ENCODE measurements at regions not wholly inside any gene's neighbourhood (a gene's known extent, or its start where the extent isn't known, plus 50 kb on each side); places are given as distances from the start of the nearest gene placed in this dataset.
"Not testable (repeated sequence)": the region's sequence is repeated elsewhere in the genome, so short reads cannot be mapped to it uniquely, and the experiment has no call there.

- DNase-seq (ENCODE audit: low spot score) = no peak
Measured at GRCh38 chr2:107553539-107553938, 273.2 kb upstream of the RGPD4 start.

- no peak for DNase-seq (ENCODE audit: low spot score)
Measured at GRCh38 chr2:107556038-107556627, 270.6 kb upstream of the RGPD4 start.

DNA sequence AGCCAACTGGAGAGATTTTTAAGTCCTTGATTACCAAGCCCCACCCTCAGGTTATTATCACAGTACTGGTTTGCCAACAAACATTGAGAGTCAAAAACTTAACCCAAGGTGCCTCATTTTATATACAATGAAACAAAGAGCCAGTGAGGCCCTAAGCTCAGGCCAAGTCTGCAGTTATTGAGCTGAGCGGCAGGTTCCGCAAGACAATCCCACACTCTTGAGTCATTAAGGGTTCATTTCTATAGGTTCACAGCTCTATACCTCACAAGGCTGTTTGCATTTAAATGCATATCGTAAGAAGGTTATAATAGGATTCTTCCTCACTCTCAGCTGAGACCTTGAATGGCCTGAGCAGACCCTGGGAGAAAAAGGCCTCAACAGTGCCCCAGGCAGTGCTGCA is 268.4 kb upstream of the RGPD4 start:
- no peak for DNase-seq (ENCODE audit: low spot score)

GRCh38 chr2:107569496-107569895 is 257.2 kb upstream of the RGPD4 start:
- no peak for DNase-seq (ENCODE audit: low spot score)

DNA sequence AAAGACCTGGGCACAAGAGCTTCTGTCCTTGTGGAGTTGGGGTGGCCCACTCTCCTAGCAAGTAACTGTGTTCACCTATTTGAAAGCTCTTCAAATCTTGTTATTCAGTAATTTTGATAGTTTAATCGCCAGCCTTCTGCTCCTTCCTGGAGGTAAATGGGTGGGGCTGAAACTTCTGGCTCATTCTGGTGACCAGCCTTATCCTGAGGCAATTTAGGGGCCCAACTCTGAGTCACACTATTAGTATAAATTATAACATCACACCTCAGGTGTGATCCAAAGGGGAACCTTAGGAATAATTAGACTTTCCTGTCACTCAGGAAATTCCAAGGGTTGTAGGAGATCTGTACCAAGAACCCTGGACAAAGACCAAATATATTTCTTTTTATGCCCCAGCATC is 255.8 kb upstream of the RGPD4 start:
- no peak for DNase-seq (ENCODE audit: low spot score)

GRCh38 chr2:107572890-107573289 is 253.8 kb upstream of the RGPD4 start:
- not testable (repeated sequence) for DNase-seq (ENCODE audit: low spot score)

GRCh38 chr2:107576991-107577390 is 249.7 kb upstream of the RGPD4 start:
- DNase-seq (ENCODE audit: low spot score) = no peak

DNA sequence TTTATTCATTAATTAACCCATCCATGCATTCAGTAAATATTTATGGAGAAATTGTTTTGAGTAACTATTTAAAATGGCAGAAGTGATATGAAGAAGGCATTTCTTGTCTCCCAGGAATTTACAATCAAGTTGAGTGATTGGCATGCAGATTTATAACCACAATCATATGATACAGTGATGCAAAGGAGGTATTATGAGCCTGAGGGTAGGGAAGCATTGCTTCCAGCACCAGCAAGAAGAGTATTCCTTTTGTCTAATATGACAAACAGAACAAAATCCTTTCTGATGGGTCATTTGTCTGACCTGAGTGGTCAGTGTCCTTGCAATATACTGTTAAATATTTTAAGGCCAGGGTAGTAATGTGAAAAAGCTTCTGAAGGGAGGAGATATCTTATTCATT is 244.2 kb upstream of the RGPD4 start:
- DNase-seq (ENCODE audit: low spot score) = no peak

DNA sequence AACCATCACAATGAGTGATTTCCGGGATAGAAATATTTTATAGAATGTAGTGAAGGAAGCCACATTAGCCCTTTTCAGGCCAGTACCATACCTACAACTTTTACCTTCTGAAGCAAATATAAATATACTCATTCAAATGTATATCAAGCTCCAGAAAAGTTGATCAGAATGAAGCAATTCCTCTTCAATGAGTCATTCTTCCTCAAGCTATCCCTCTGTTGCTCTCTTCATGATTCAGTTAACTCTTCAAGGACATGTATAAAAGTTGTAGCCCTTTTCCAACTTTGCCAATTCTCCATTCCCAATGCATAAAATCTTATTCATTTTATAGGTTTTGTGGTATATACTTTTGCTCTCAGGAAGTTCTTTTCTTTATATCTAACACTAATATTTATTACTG is 242.1 kb upstream of the RGPD4 start:
- DNase-seq (ENCODE audit: low spot score) = no peak

GRCh38 chr2:107585851-107586250 is 240.8 kb upstream of the RGPD4 start:
- no peak for DNase-seq (ENCODE audit: low spot score)

DNA sequence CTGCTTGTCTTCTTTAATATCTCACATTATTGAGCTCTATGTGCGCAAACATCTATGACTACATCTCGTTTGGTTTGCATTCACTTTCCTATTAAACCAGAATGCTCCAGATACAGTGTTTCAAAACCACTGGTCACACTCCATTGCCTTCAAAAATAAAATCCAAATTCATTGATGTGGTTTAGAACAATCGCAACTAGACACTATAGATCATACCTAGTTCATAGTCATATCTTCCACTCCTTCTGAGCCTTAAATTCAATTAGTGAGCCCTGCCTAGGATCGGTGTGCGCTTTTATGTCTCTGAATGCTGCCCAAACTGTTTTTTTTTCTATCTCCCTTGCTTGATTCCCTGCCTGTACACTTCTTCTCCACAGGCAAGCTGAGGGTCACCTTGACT is 238.5 kb upstream of the RGPD4 start:
- DNase-seq (ENCODE audit: low spot score) = no peak

GRCh38 chr2:107589079-107589491 is 237.6 kb upstream of the RGPD4 start:
- no peak for DNase-seq (ENCODE audit: low spot score)

DNA sequence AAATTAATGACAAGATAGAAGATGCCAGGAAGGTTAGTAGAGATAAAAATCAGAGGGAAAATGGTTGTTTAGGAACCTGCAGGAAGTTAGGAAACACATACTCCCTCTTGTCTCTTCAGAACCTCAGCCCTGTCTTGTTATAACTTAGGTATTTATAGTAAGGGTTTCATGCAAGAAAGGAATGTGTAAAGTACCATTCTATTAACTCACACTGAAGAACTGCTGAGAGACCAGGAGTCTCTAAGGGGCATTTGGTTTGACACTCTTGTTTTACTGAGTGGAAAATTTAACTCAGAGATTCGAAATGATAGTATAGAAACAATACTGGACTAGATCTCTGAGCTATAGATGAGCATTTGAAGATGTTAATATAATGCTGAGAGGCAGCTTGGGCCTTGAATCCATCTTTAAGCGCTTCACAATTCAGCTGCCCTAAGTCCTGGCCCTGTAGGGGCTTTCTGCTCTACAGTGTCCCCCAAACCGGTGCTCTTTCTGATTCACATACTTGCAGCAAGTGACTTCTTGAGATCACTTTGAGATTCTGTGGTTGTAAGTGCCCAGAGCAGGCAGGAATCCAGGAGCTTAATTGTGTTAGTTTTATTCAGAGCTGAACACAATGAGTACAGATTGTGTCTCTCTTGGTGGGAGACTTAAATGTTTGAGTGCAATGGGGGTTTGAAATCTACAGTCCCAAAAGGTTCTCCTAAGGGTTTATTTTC is 235.0 kb upstream of the RGPD4 start:
- DNase-seq (ENCODE audit: low spot score) = no peak

DNA sequence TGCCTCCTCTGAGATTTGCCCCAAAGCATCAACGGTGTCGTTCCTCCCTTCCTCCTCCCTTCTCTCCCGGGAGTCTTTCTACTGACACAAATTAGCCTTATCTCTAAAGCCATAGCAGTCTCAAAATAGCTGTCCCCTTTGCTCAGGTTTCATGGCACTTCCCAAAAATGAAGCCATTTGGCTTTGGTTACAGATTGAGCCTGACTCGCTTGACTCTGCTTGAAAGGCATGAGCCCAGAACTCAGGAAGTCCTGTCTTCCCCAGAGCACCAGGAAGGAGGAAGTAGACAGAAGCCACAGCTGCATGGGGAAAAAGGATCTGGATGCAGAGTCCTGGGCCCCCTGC is 234.4 kb upstream of the RGPD4 start:
- no peak for DNase-seq (ENCODE audit: low spot score)

- no peak for DNase-seq (ENCODE audit: low spot score)
Measured at GRCh38 chr2:107595285-107595684, 231.4 kb upstream of the RGPD4 start.

- DNase-seq (ENCODE audit: low spot score) = peak; percentile 84
Measured at GRCh38 chr2:107595749-107596148, 230.9 kb upstream of the RGPD4 start.

DNA sequence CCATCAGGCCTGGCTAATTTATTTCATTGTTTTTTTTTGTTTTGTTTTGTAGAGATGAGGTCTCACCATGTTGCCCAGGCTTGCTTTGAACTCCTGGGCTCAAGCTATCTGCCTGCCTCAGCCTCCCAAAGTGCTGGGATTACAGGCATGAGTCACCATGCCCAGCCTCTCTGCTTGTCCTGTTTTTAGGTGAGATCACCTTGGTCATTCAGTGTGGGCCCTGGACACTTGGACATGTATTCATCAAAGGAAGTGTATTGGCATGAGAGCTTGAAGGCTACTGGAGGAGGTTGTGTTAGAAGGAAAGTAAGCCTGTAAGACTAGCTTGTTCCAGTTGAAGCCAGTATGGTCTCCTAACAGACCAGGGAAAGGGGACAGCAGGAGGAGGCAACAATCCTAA is 229.2 kb upstream of the RGPD4 start:
- no peak for DNase-seq (ENCODE audit: low spot score)

- peak; percentile 5 for DNase-seq (ENCODE audit: low spot score)
Measured at GRCh38 chr2:107602801-107603200, 223.9 kb upstream of the RGPD4 start.

DNA sequence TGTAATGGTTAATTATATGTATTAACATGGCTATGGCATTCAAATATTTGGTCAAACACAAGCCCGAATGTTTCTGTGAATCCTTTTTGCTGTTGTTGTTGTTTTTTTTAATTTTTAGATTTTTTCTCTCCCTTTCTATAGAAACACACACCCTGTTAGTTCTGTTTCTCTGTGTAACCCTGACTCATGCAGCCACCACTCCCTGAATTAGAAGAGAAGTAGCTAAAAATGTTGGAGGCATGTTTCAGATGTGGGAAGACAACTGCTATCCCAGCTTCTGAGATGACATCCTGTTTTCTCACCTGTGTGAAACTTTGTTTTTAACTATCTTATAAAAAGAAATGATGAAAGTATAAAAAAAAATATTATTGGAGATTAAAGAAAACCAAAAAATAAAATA is 219.6 kb upstream of the RGPD4 start:
- DNase-seq (ENCODE audit: low spot score) = peak; percentile 28

DNA sequence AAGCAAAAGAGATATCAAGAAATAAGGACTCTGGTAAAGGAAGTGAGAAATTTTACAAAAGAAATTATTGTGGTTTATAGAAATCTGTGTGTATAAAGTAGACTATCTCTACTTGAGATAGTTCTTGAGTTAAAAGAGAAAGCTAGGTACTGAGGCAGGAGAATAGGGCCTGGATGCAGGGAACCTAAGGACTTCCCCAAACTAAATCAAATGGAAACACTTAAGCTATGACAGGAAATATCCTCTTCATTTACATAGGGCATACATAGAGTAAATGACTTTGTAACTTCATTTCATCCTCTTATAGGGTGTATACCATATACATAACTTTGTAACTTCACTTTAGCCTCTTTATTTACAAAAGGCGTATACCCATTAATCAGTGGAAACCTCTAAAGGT is 219.2 kb upstream of the RGPD4 start:
- no peak for DNase-seq (ENCODE audit: low spot score)

DNA sequence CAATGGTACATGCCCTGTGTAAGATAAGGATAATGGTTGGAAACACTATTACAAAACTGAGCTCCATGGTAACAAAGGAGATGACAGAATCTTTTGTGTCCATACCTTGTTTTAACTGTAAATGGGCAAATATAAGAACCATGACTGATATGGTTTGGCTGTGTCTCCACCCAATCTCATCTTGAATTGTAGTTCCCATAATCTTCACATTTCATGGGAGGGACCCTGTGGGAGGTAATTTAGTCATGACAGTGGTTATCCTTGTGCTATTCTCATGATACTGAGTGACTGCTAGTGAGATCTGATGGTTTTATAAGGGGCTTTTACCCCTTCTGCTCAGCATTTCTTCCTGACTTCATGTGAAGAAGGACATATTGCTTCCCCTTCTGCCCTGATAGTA is 211.7 kb upstream of the RGPD4 start:
- no peak for DNase-seq (ENCODE audit: low spot score)

- DNase-seq (ENCODE audit: low spot score) = no peak
Measured at GRCh38 chr2:107618769-107619168, 207.9 kb upstream of the RGPD4 start.

DNA sequence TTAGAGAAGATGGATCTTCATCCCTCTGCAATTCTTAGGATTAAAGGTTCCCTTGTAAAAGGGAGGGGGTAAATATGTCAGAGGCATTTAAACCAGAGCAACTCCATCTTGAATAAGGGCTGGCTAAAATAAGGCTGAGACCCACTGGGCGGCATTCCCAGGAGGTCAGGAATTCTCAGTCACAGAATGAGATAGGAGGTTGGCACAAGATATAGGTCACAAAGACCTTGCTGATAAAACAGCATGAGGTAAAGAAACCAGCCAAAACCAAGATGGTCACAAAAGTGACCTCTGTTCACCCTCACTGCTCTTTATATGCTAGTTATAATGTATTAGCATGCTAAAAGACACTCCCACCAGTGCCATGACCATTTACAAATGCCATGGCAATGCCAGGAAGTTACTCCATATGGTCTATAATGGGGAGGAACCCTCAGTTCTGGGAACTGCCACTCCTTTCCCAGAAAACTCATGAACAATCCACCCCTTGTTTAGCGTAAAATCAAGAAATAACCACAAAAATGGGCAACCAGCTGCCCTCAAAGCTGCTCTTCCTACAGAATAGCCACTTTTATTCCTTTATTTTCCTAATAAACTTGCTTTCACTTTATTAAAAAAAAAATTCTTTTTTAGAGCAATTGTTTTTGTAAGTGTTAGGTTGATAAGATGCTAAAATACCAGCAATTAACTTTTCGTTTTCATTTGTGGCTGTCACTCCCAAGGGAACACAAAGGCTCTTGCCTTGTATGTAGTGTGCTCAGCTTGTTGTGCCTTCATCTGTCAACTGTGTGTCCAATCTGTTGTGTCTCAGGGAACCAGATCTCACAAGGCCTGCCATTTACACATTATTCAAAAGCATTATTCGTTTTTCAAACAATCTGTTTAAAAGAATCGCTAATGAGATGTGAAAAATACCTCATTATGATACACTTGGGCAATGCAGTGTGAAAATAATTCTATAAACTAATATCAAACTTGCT is 205.2 kb upstream of the RGPD4 start:
- DNase-seq (ENCODE audit: low spot score) = no peak

Measured in umbilical cord (tissue), 1 donor.